Tibial nerve (tissue), 3 donors: ENCODE measurements at regions not wholly inside any gene's neighbourhood (a gene's known extent, or its start where the extent isn't known, plus 50 kb on each side); places are given as distances from the start of the nearest gene placed in this dataset.

Experiments used
- CTCF ChIP-seq, 5 experiments: fragments of 200-600 bp in 3 of 5; fragments of 450-650 bp in 2 of 5; sonication (generic) in 3 of 5; IDR thresholded peaks; one replicate each; pipeline ENCODE4 v1.5.1; 2016 to 2019; ENCODE audit warnings: antibody characterized with exemption in 5 of 5, mild to moderate bottlenecking in 3 of 5, moderate library complexity in 2 of 5
- POLR2A ChIP-seq, 2 donors: fragments of 450-650 bp; IDR thresholded peaks; one replicate each; pipeline ENCODE4 v1.6.1; 2017; ENCODE audit warnings: antibody characterized with exemption in 2 of 2, mild to moderate bottlenecking in 2 of 2, moderate library complexity in 2 of 2

- TF ChIP-seq CTCF (IDR thresholded peaks at IDR 0.05): no peak
- TF ChIP-seq POLR2A (IDR thresholded peaks at IDR 0.05): no peak
Observed at GRCh38 chr13:51007216-51007615, 97.6 kb downstream of the RNASEH2B start.
